B cell (primary cell): ENCODE measurements at regions not wholly inside any gene's neighbourhood (a gene's known extent, or its start where the extent isn't known, plus 50 kb on each side); places are given as distances from the start of the nearest gene placed in this dataset.

Source experiments
- ATAC-seq: fragments of 200-7000 bp; cut with Tn5 transposase; one replicate; pipeline ENCODE4 v1.10.0; 2021; ENCODE audit warnings: low read depth, mild to moderate bottlenecking, moderate number of reproducible peaks, moderate library complexity
- CTCF ChIA-PET: fragments of 350-600 bp; sonication (Branson Sonifier 250); formaldehyde crosslinking; loops from one replicate; lab custom pipeline; 2021; ENCODE audit warnings: antibody characterized with exemption, inconsistent platforms; lab: Charles Lee
- POLR2A ChIA-PET: fragments of 350-600 bp; sonication (Branson Sonifier 250); formaldehyde crosslinking; loops from one replicate; lab custom pipeline; 2021; ENCODE audit warnings: antibody characterized with exemption; lab: Charles Lee
- DNase-seq: peaks from one replicate; pipeline ENCODE4 v3.0.0; 2013
- H2AFZ ChIP-seq: 2 replicates; pipeline ENCODE4 v1.6.1; 2012; ENCODE audit warnings: mild to moderate bottlenecking, low read depth, low read length; ENCODE audit not compliant: insufficient read depth, poor library complexity, severe bottlenecking
- H3K27ac ChIP-seq, 2 donors: 1 replicate in 1 of 2; 2 replicates in 1 of 2; pipeline ENCODE4 v1.5.1; 2012 to 2013; ENCODE audit warnings: low read length in 2 of 2, mild to moderate bottlenecking in 2 of 2, moderate library complexity in 1 of 2
- H3K27me3 ChIP-seq, 4 experiments: fragments of 200-600 bp in 1 of 4; sonication (generic) in 1 of 4; replicated peaks in 1 of 4; 1 replicate in 2 of 4; 2 replicates in 2 of 4; pipeline versions ENCODE4 v1.6.1 to v1.7.0; 2013 to 2016; ENCODE audit warnings: low read length in 3 of 4, mild to moderate bottlenecking in 2 of 4, mixed read lengths in 1 of 4, moderate library complexity in 1 of 4; ENCODE audit not compliant: insufficient read depth in 4 of 4, control insufficient read depth in 3 of 4; ENCODE audit errors: control extremely low read depth in 1 of 4
- H3K36me3 ChIP-seq, 2 experiments: replicated peaks in 1 of 2; 1 replicate in 1 of 2; 2 replicates in 1 of 2; pipeline versions ENCODE4 v1.6.1 to v1.7.1; 2013; ENCODE audit warnings: low read length in 1 of 2; ENCODE audit not compliant: insufficient read depth in 2 of 2, control insufficient read depth in 1 of 2; ENCODE audit errors: control extremely low read depth in 1 of 2, extremely low read depth in 1 of 2
- H3K4me1 ChIP-seq, 2 donors: fragments of 200-600 bp in 1 of 2; sonication (generic) in 1 of 2; 1 replicate in 1 of 2; 2 replicates in 1 of 2; pipeline versions ENCODE4 v1.5.1 to v1.6.1; 2013 to 2017; ENCODE audit warnings: low read length in 2 of 2; ENCODE audit not compliant: control insufficient read depth in 2 of 2, insufficient read depth in 2 of 2
- H3K4me2 ChIP-seq: replicated peaks from 2 replicates; pipeline ENCODE3; 2012; ENCODE audit warnings: mild to moderate bottlenecking, low read depth, low read length; ENCODE audit not compliant: poor library complexity, severe bottlenecking
- H3K4me3 ChIP-seq, 5 experiments: fragments of 200-600 bp in 1 of 5; sonication (generic) in 1 of 5; 1 replicate in 3 of 5; 2 replicates in 2 of 5; pipeline versions ENCODE4 v1.5.1 to v1.7.0; 2011 to 2016; ENCODE audit warnings: low read length in 4 of 5, mild to moderate bottlenecking in 4 of 5, low read depth in 2 of 5, control low read depth in 1 of 5, moderate library complexity in 1 of 5; ENCODE audit not compliant: insufficient read depth in 1 of 5; ENCODE audit errors: control extremely low read depth in 1 of 5, extremely low read depth in 1 of 5
- H3K79me2 ChIP-seq: fragments of 200-600 bp; sonication (generic); one replicate; pipeline ENCODE4 v1.6.0; 2016; ENCODE audit warnings: low read length; ENCODE audit not compliant: control insufficient read depth, insufficient read depth
- H3K9ac ChIP-seq: fragments of 200-600 bp; sonication (generic); 2 replicates; pipeline ENCODE4 v1.6.1; 2017; ENCODE audit warnings: mild to moderate bottlenecking, low read length, moderate library complexity
- H3K9me3 ChIP-seq, 3 donors: one replicate each; pipeline versions ENCODE4 v1.6.1 to v1.7.1; 2013; ENCODE audit warnings: low read length in 2 of 3; ENCODE audit not compliant: control insufficient read depth in 2 of 3, insufficient read depth in 1 of 3; ENCODE audit errors: control extremely low read depth in 1 of 3
- H4K20me1 ChIP-seq: 2 replicates; pipeline ENCODE4 v1.6.0; 2012; ENCODE audit warnings: mild to moderate bottlenecking, low read length; ENCODE audit not compliant: insufficient read depth, control insufficient read depth, poor library complexity, severe bottlenecking
- H3K27ac Mint-ChIP-seq: one replicate; pipeline ENCODE4 v1.8.0; 2021; ENCODE audit warnings: mixed read lengths
- H3K27me3 Mint-ChIP-seq: one replicate; pipeline ENCODE4 v1.8.0; 2021; ENCODE audit warnings: mixed read lengths
- H3K4me1 Mint-ChIP-seq: one replicate; pipeline ENCODE4 v1.8.0; 2021; ENCODE audit warnings: mixed read lengths
- H3K4me3 Mint-ChIP-seq: one replicate; pipeline ENCODE4 v1.8.0; 2021; ENCODE audit warnings: mixed read lengths
- H3K9me3 Mint-ChIP-seq: one replicate; pipeline ENCODE4 v1.8.0; 2022; ENCODE audit warnings: mixed read lengths; ENCODE audit not compliant: insufficient read depth
- EZH2 ChIP-seq: IDR thresholded peaks from 2 replicates; pipeline ENCODE4 v1.6.1; 2012; ENCODE audit warnings: borderline replicate concordance, low read depth, mild to moderate bottlenecking, moderate library complexity, low read length; ENCODE audit not compliant: insufficient read depth, poor library complexity, severe bottlenecking
- WGBS: methylation state at CpG from one replicate; pipeline ENCODE4 v1.1.5; 2013; ENCODE audit warnings: missing lambda C conversion rate; ENCODE audit not compliant: insufficient coverage; 5-methylcytosine and 5-hydroxymethylcytosine counted together
- intact Hi-C: fragments of 100-400 bp; cut with micrococcal nuclease; formaldehyde crosslinking; loops from one replicate; pipeline ENCODE4 v1.10.0; 2022
- TF ChIP-seq, protein P1 (sequence below): fragments of 200-600 bp; IDR thresholded peaks from one replicate; pipeline ENCODE4 v1.8.0; 2022; ENCODE audit warnings: antibody characterized with exemption, mild to moderate bottlenecking

DNA sequence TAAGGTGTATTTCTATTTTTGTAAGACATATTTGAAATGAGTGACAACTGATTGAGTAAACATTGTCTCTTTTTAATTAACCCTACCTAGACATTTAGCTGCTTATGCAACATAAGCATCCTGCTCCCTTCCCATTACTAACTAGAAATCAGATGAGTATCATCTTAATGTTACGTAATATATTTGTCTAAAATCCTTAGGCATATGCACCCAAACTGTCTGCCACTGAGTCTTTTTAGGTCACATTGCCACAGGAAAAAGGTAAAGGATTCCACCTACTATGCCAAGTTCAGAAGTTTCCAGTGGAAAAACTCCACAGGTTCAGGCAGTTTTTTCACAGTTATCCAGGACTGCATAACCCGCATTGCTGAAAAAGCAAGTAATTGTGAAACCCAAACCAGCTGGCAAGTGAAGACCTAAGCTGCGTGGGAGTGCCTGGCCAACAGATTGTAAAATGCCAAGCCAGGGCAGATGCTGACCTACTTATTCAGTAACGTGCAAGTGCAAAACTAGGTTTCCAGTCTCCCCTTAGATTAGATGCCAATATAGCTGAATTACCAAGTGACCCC lies 983.7 kb downstream of the GATA3 start:
- WGBS, result 100% methylated on average over 2 of the region's 4 CpGs
- TF ChIP-seq EZH2, result no peak
- TF ChIP-seq, protein P1, sequence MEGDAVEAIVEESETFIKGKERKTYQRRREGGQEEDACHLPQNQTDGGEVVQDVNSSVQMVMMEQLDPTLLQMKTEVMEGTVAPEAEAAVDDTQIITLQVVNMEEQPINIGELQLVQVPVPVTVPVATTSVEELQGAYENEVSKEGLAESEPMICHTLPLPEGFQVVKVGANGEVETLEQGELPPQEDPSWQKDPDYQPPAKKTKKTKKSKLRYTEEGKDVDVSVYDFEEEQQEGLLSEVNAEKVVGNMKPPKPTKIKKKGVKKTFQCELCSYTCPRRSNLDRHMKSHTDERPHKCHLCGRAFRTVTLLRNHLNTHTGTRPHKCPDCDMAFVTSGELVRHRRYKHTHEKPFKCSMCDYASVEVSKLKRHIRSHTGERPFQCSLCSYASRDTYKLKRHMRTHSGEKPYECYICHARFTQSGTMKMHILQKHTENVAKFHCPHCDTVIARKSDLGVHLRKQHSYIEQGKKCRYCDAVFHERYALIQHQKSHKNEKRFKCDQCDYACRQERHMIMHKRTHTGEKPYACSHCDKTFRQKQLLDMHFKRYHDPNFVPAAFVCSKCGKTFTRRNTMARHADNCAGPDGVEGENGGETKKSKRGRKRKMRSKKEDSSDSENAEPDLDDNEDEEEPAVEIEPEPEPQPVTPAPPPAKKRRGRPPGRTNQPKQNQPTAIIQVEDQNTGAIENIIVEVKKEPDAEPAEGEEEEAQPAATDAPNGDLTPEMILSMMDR, result no peak
- Histone ChIP-seq H3K4me1 (no peaks in the 10 kb centered on the region), H3K27me3 (no peaks in the 10 kb centered on the region), H3K4me2 (no peak overlapping the region), H3K9ac (no peak overlapping the region), H2AFZ (no peak overlapping the region), H3K27ac (no peak overlapping the region), H3K4me3 (no peak overlapping the region), H3K36me3 (no peaks in the 10 kb centered on the region), H3K79me2 (no peaks in the 10 kb centered on the region), H4K20me1 (no peaks in the 10 kb centered on the region), H3K9me3 (no peaks in the 10 kb centered on the region)
- Mint-ChIP-seq H3K27me3 (no peaks in the 10 kb centered on the region), H3K4me3 (no peak overlapping the region), H3K9me3 (peaks cover 2% of the 10 kb centered on the region), H3K4me1 (no peaks in the 10 kb centered on the region), H3K27ac (no peak overlapping the region)
- intact Hi-C loops, result no loop called here
- ATAC-seq (no peak), DNase-seq (no peak)
- ChIA-PET POLR2A (no interaction called here), CTCF (no interaction called here)

DNA sequence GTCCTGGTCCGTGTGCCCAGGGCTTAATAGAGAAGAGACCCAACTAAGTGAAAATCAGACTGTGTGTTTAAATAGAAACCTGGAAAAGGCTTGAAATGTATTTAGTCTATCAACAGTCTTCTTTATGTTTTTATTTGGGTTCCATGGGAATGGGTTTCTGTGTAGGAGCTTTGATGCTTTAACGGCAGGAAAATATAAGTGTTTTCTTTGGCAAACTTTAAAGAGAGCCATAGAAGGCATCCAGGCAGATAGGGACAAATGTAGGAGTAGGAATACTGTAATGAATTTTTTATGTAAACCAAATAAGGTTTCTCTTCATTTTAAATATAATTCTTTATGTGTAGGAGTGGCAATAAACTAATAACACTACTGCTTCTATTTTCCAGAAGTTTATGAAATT lies 989.0 kb downstream of the GATA3 start:
- no peaks in the 10 kb centered on the region for H3K27me3 Mint-ChIP-seq
- TF ChIP-seq, protein P1, result no peak
- no peak for TF ChIP-seq EZH2
- Histone ChIP-seq H2AFZ (no peak overlapping the region), H3K79me2 (no peaks in the 10 kb centered on the region), H3K27me3 (no peaks in the 10 kb centered on the region), H3K9ac (no peak overlapping the region), H3K36me3 (no peaks in the 10 kb centered on the region), H3K4me1 (no peaks in the 10 kb centered on the region), H3K27ac (no peak overlapping the region), H3K9me3 (no peaks in the 10 kb centered on the region), H3K4me3 (no peak overlapping the region), H3K4me2 (no peak overlapping the region), H4K20me1 (no peaks in the 10 kb centered on the region)
- intact Hi-C loops, result no loop called here
- 88% methylated on average over 1 of the region's 2 CpGs for WGBS
- no peaks in the 10 kb centered on the region for H3K4me1 Mint-ChIP-seq
- ATAC-seq (no peak), DNase-seq (no peak)
- CTCF ChIA-PET, result no interaction called here
- H3K27ac Mint-ChIP-seq, result no peak overlapping the region
- H3K4me3 Mint-ChIP-seq, result no peak overlapping the region
- POLR2A ChIA-PET, result no interaction called here
- peaks cover 2% of the 10 kb centered on the region for H3K9me3 Mint-ChIP-seq
